ENCODE measurements at regions not wholly inside any gene's neighbourhood (a gene's known extent, or its start where the extent isn't known, plus 50 kb on each side); places are given as distances from the start of the nearest gene placed in this dataset.
"Not testable (repeated sequence)": the region's sequence is repeated elsewhere in the genome, so short reads cannot be mapped to it uniquely, and the experiment has no call there.

- no peak for DNase-seq (ENCODE audit: low read depth in 2 of 2)
These were observed 135.9 kb downstream of the C6orf118 start for GRCh38 chr6:165173484-165173883.

GRCh38 chr6:165167861-165168260 is 141.5 kb downstream of the C6orf118 start:
- no peak for DNase-seq (ENCODE audit: low read depth in 2 of 2)

- no peak for DNase-seq (ENCODE audit: low read depth in 2 of 2)
These were observed 142.1 kb downstream of the C6orf118 start for GRCh38 chr6:165167311-165167710.

GRCh38 chr6:165163519-165163918 is 145.9 kb downstream of the C6orf118 start:
- no peak for DNase-seq (ENCODE audit: low read depth in 2 of 2)

- no peak for DNase-seq (ENCODE audit: low read depth in 2 of 2)
These were observed 149.9 kb downstream of the C6orf118 start for GRCh38 chr6:165159460-165159859.

- DNase-seq (ENCODE audit: low read depth in 2 of 2): no peak
These were observed 162.9 kb downstream of the C6orf118 start for GRCh38 chr6:165146456-165146855.

DNA sequence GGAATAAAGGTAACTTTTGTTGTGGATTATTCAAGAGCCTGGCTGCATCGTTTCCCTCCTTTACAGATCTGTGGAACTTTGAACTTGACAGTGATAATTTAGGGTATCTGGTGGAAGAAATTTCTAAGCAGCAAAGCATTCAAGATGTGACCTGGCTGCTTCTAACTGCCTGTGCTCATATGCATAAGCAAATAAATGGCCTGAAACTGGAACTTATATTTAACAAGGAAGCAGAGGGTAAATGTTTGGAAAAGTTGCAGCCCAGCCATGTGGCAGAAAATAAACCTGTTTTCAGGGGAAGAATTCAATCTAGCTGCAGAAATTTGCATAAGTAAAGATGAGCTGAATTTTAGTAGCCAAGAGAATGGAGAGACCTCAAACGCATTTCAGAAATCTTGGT is 173.5 kb downstream of the C6orf118 start:
- DNase-seq (ENCODE audit: low read depth in 2 of 2): no peak

DNA sequence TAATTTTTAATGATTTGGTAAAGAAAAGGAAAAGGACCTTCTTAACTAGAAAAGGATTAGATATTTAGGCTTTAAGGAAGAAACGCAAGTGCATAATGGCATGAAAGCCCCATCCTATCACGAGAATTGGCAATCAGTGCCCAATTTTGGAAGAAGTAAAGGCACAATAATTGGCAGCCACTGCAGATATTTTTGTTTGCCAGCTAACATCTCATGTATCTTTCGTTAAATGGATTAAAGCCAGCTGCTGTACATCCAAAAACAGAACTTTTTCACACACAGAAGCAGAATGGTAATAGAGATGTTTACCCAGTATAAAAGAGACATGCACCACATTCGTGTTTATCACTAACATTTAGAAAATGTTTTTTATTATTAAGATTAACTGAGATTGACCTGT is 180.3 kb downstream of the C6orf118 start:
- no peak for DNase-seq (ENCODE audit: low read depth in 2 of 2)

DNA sequence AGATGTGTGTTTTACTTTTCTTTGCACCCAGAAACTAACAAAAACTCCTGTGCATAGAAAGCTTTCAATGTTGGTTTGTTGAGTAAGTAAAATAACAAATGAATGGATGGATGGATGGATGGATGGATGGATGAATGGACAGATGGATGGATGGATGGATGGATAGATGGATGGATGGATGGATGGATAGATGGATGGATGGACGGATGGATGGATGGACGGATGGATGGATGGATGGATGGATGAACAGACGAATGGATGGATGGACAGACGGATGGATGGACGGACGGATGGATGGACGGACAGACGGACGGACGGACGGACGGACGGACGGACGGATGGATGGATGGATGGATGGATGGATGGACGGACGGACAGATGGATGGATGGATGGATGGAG is 181.7 kb downstream of the C6orf118 start:
- DNase-seq (ENCODE audit: low read depth in 2 of 2): not testable (repeated sequence)

GRCh38 chr6:165124681-165125080 is 184.7 kb downstream of the C6orf118 start:
- not testable (repeated sequence) for DNase-seq (ENCODE audit: low read depth in 2 of 2)

GRCh38 chr6:165119231-165120020 is 190.0 kb downstream of the C6orf118 start:
- DNase-seq (ENCODE audit: low read depth in 2 of 2): no peak

- DNase-seq (ENCODE audit: low read depth in 2 of 2): no peak
These were observed 190.7 kb downstream of the C6orf118 start for GRCh38 chr6:165118736-165119135.

DNA sequence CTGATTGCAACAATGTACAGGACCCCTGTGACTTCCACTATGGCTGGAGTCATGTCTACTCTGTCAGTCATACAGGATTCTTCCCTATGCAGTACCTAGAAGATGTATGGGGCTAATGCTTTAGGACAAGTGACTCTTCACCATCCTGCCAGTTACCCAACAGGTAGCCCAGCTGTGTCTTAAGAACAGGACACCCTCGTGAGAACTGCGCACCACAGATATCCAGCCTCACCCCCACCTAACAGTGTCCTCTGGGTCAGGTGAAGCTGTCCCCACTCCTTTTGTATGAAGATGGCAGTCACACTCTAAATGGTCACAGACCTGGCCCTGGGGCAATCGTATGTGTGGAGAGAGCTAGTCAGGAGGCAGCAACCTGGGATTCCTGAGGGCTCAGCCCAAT is 191.6 kb downstream of the C6orf118 start:
- DNase-seq (ENCODE audit: low read depth in 2 of 2): no peak

- no peak for DNase-seq (ENCODE audit: low read depth in 2 of 2)
These were observed 192.3 kb downstream of the C6orf118 start for GRCh38 chr6:165117121-165117520.

GRCh38 chr6:165110860-165111259 is 198.5 kb downstream of the C6orf118 start:
- DNase-seq (ENCODE audit: low read depth in 2 of 2): no peak

DNA sequence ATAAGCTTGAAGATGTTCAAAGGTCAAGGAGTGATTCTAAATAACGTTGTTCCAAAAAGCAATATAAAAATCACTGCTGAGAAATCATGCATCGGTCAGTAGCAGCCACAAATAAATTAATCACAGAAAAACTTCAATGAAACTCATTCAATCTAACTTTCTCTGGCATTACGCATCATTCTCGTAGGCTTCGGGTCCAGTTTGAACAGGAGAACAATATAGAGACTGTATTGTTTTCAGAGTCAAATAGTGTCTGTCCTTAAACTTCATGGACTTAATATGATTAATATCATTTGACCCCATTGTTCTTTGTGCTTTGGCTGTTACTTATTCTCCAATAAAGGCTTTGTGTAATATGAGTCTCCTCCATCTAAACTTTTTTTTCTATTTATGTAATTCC is 200.4 kb downstream of the C6orf118 start:
- no peak for DNase-seq (ENCODE audit: low read depth in 2 of 2)

DNA sequence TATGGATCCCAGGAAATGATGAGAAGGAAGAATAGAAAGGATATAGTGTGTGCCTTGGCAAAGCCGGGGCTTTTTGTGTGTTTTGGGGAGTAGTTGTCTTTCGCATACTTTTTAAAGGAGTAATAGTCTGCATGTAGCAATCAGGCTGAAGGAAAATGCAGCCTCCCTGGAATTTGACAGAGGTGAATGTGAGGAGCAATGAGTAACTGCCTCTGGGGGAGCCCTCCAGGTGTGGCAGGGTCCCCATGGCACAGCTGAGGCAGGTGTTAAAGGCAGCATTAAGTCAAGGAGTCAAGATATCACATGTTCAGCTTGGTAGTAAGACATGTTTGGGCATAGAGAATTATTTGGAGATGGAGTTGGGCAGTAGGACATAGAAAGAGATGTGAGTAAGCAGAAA is 203.1 kb downstream of the C6orf118 start:
- DNase-seq (ENCODE audit: low read depth in 2 of 2): no peak

DNA sequence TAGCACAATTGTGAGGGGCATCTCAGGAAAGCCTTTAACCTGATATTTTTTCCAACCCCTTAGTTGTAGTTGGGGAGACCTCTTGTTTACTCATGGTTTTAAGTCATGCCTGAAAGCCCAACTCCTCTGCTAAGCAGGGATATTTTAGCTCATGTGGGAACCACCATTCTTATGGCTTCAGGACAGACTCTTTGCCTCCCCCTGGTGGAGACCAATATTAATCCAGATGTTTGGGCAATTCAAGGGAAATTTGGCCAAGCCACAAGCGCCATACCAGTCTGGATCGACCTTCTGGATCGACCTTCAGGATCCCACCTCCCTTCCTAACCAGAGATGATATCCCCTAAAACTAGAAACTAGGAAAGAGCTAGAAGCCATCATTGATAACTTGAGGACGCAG is 211.2 kb downstream of the C6orf118 start:
- DNase-seq (ENCODE audit: low read depth in 2 of 2): no peak

DNA sequence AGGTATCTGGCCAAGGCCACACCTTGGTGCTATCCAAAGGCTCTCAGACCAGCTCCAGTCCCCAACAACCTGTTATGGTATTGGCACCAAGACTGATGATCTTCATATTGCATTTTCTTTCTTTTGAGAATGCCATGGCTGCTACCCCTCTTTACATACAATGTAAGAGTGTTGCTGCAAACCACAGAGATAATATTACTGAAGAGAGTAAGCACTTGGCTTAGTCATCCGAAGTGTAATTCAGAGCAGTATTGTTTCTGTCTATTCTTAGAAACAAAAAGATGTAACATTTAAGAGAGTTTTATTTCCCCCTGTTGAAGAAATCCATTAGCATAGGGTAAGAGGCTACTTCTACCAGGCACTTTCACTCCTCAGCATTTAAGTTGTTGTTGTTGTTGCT is 212.5 kb downstream of the C6orf118 start:
- no peak for DNase-seq (ENCODE audit: low read depth in 2 of 2)

- no peak for DNase-seq (ENCODE audit: low read depth in 2 of 2)
These were observed 213.2 kb downstream of the C6orf118 start for GRCh38 chr6:165096209-165096608.

DNA sequence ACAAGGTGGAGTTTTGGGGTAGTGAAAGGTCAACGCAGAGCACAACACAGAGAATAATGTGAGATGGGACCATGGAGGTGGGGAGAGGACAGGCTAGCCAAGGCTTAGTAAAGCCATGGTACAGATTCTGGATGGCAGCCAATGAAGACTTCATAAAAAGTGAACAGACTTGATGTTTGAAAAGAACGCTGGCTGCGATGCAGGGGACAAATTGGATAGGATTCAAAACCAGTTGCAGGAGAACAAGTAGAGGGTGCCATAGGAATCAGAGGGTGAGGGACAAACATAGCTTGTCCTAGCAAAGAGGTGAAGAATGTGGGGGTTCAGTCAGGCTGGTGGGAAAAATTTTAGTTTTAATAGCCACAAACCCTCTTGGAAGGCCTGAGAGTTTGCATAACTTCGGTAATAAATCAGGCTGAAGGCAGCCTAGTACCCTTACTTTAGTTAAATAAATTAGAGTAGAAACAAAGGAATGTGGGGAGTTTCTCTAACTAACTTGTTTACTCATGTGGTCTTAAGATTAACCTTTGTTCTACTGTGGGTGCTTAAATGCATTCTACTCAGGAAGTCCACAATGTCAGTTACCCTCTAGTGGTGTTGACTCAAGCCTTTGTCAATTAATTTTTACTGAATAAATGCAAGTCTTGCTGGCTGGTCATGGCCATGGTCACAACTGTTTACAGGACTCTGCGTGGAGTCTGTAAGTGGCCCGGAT is 216.4 kb downstream of the C6orf118 start:
- DNase-seq (ENCODE audit: low read depth in 2 of 2): no peak

- DNase-seq (ENCODE audit: low read depth in 2 of 2): no peak
These were observed 218.2 kb downstream of the C6orf118 start for GRCh38 chr6:165091121-165091785.

DNA sequence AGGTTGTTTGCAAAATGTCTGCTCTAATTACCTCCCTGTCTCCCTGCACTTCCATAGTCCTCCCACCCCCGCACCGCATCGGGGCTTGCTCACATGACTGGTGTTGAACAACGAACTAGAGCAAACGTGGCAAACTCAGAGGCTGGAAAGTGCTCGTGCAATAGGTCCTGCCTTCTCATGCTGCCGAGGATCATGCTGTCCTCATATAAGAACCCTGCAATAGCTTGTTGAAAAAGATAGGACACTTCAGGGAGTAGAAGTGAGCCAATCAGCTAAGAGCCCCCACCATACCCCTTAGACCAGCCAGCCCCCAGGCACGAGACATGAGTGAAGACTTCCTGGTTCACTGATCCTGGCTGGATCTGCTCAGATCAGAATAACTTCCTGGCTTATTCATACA is 219.2 kb downstream of the C6orf118 start:
- DNase-seq (ENCODE audit: low read depth in 2 of 2): no peak
